ENCODE measurements at regions not wholly inside any gene's neighbourhood (a gene's known extent, or its start where the extent isn't known, plus 50 kb on each side); places are given as distances from the start of the nearest gene placed in this dataset.

- no peak overlapping the region for H3K4me3 ChIP-seq (ENCODE audit: low read depth, low read length)
- peak; percentile 83 for DNase-seq (ENCODE audit: low read depth, low spot score)
- no peak for TF ChIP-seq CTCF (IDR thresholded peaks at IDR 0.05; ENCODE audit: low read depth, low read length)
- in situ Hi-C loops (cut with HindIII; ENCODE audit: low sequenced_read_pairs): no loop called here
Measured at GRCh38 chr3:117622171-117622841, 912.7 kb downstream of the TUSC7 start.

- no peak for DNase-seq (ENCODE audit: low read depth, low spot score)
- in situ Hi-C loops (cut with HindIII; ENCODE audit: low sequenced_read_pairs): no loop called here
- no peak for TF ChIP-seq CTCF (IDR thresholded peaks at IDR 0.05; ENCODE audit: low read depth, low read length)
- no peak overlapping the region for H3K4me3 ChIP-seq (ENCODE audit: low read depth, low read length)
Measured at GRCh38 chr3:117624424-117624823, 914.8 kb downstream of the TUSC7 start.

GRCh38 chr3:117625174-117625573 lies 915.6 kb downstream of the TUSC7 start:
- in situ Hi-C loops (cut with HindIII; ENCODE audit: low sequenced_read_pairs): no loop called here
- no peak overlapping the region for H3K4me3 ChIP-seq (ENCODE audit: low read depth, low read length)
- DNase-seq (ENCODE audit: low read depth, low spot score): no peak
- no peak for TF ChIP-seq CTCF (IDR thresholded peaks at IDR 0.05; ENCODE audit: low read depth, low read length)

GRCh38 chr3:117626577-117626976 lies 917.0 kb downstream of the TUSC7 start:
- H3K4me3 ChIP-seq (ENCODE audit: low read depth, low read length): no peak overlapping the region
- in situ Hi-C loops (cut with HindIII; ENCODE audit: low sequenced_read_pairs): no loop called here
- no peak for DNase-seq (ENCODE audit: low read depth, low spot score)
- TF ChIP-seq CTCF (IDR thresholded peaks at IDR 0.05; ENCODE audit: low read depth, low read length): no peak

GRCh38 chr3:117628823-117629291 lies 919.3 kb downstream of the TUSC7 start:
- DNase-seq (ENCODE audit: low read depth, low spot score): peak; percentile 91
- no peak for TF ChIP-seq CTCF (IDR thresholded peaks at IDR 0.05; ENCODE audit: low read depth, low read length)
- no peak overlapping the region for H3K4me3 ChIP-seq (ENCODE audit: low read depth, low read length)
- in situ Hi-C loops (cut with HindIII; ENCODE audit: low sequenced_read_pairs): no loop called here

GRCh38 chr3:117629505-117629904 lies 919.9 kb downstream of the TUSC7 start:
- no peak overlapping the region for H3K4me3 ChIP-seq (ENCODE audit: low read depth, low read length)
- in situ Hi-C loops (cut with HindIII; ENCODE audit: low sequenced_read_pairs): no loop called here
- no peak for TF ChIP-seq CTCF (IDR thresholded peaks at IDR 0.05; ENCODE audit: low read depth, low read length)
- DNase-seq (ENCODE audit: low read depth, low spot score): no peak

All from astrocyte of the spinal cord (primary cell).